Neural crest cell (in vitro differentiated cells): ENCODE measurements at regions not wholly inside any gene's neighbourhood (a gene's known extent, or its start where the extent isn't known, plus 50 kb on each side); places are given as distances from the start of the nearest gene placed in this dataset.

Experiments used
- DNase-seq: peaks from one replicate; pipeline ENCODE4 v3.0.0; 2021; ENCODE audit warnings: low read depth, mixed read lengths, low spot score
- H3K27ac Mint-ChIP-seq: one replicate; pipeline ENCODE4 v1.8.0; 2021; ENCODE audit warnings: mild to moderate bottlenecking, mixed read lengths; ENCODE audit not compliant: unreplicated experiment
- H3K27me3 Mint-ChIP-seq: 2 replicates; pipeline ENCODE4 v1.8.0; 2021; ENCODE audit warnings: low read depth, mild to moderate bottlenecking, mixed read lengths
- H3K36me3 Mint-ChIP-seq: 2 replicates; pipeline ENCODE4 v1.8.0; 2021; ENCODE audit warnings: low read depth, mild to moderate bottlenecking, mixed read lengths
- H3K4me1 Mint-ChIP-seq: 2 replicates; pipeline ENCODE4 v1.8.0; 2021; ENCODE audit warnings: mixed read lengths
- H3K4me3 Mint-ChIP-seq: one replicate; pipeline ENCODE4 v1.8.0; 2021; ENCODE audit warnings: mild to moderate bottlenecking, mixed read lengths
- H3K9me3 Mint-ChIP-seq: 2 replicates; pipeline ENCODE4 v1.8.0; 2021; ENCODE audit warnings: mixed read lengths
- CTCF ChIP-seq: fragments of 200-600 bp; sonication (generic); conservative IDR thresholded peaks from 2 replicates; pipeline ENCODE4 v1.5.0; 2021; ENCODE audit warnings: antibody characterized with exemption, mild to moderate bottlenecking

DNA sequence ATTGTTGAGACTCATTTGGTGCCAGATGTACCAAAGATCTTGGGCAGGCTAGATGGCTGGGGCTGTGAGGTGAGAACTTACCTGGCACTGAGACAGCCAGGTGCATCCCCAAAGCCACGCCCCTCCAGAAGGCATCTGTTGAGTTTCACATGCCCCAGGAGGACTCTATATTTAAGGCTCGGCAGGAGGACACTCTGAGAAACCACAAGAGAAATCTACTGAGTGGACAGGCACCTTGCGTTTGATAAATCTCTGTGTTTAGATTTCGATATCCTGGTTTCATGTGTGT lies 197.9 kb upstream of the ZNF536 start:
- H3K27ac Mint-ChIP-seq: no peak overlapping the region
- no peaks in the 10 kb centered on the region for H3K4me1 Mint-ChIP-seq
- H3K27me3 Mint-ChIP-seq: peaks cover 3% of the 10 kb centered on the region
- H3K36me3 Mint-ChIP-seq: no peaks in the 10 kb centered on the region
- H3K4me3 Mint-ChIP-seq: no peak overlapping the region
- H3K9me3 Mint-ChIP-seq: peaks cover 2% of the 10 kb centered on the region
- DNase-seq: no peak
- no peak for TF ChIP-seq CTCF

GRCh38 chr19:30174791-30175190 lies 197.4 kb upstream of the ZNF536 start:
- H3K4me1 Mint-ChIP-seq: no peaks in the 10 kb centered on the region
- H3K36me3 Mint-ChIP-seq: no peaks in the 10 kb centered on the region
- no peak overlapping the region for H3K4me3 Mint-ChIP-seq
- H3K9me3 Mint-ChIP-seq: peaks cover 5% of the 10 kb centered on the region
- H3K27ac Mint-ChIP-seq: no peak overlapping the region
- no peak for TF ChIP-seq CTCF
- peaks cover 3% of the 10 kb centered on the region for H3K27me3 Mint-ChIP-seq
- no peak for DNase-seq

DNA sequence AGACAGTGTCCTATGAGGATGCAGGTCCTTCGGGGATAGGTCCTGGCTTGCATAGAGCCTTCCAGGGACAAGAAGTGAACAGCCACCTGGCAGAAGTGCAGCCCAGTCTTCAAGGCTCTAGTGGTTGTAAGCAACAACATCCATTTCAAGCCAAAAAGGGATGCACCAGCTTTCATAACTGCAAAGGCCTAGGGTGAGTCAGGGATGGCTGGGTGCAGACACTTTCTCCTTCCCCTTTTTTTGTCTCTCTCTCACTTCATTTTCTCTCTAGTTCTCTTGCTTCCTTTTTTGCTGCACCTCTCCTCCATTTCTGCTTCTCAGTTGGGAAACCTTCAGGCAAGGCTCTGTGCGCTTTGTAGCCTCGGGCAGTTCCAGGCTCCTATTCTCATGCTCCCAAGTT lies 196.2 kb upstream of the ZNF536 start:
- no peaks in the 10 kb centered on the region for H3K4me1 Mint-ChIP-seq
- DNase-seq: no peak
- peak overlapping the region; percentile 15 for H3K27ac Mint-ChIP-seq
- TF ChIP-seq CTCF: no peak
- H3K36me3 Mint-ChIP-seq: no peaks in the 10 kb centered on the region
- H3K27me3 Mint-ChIP-seq: peaks cover 3% of the 10 kb centered on the region
- no peak overlapping the region for H3K4me3 Mint-ChIP-seq
- H3K9me3 Mint-ChIP-seq: peaks cover 10% of the 10 kb centered on the region

- peaks cover 13% of the 10 kb centered on the region for H3K9me3 Mint-ChIP-seq
- no peaks in the 10 kb centered on the region for H3K4me1 Mint-ChIP-seq
- H3K36me3 Mint-ChIP-seq: no peaks in the 10 kb centered on the region
- H3K27ac Mint-ChIP-seq: no peak overlapping the region
- no peak for DNase-seq
- no peak for TF ChIP-seq CTCF
- H3K4me3 Mint-ChIP-seq: no peak overlapping the region
- peaks cover 3% of the 10 kb centered on the region for H3K27me3 Mint-ChIP-seq
Observed at GRCh38 chr19:30178721-30179402, 193.3 kb upstream of the ZNF536 start.

- Mint-ChIP-seq H3K9me3 (peaks cover 18% of the 10 kb centered on the region), H3K4me1 (no peaks in the 10 kb centered on the region), H3K36me3 (peaks cover 7% of the 10 kb centered on the region), H3K27ac (no peak overlapping the region), H3K27me3 (peaks cover 3% of the 10 kb centered on the region), H3K4me3 (no peak overlapping the region)
- TF ChIP-seq CTCF: no peak
- DNase-seq: no peak
Observed at GRCh38 chr19:30180691-30181090, 191.5 kb upstream of the ZNF536 start.
